Vagina (tissue), 2 donors: ENCODE measurements at regions not wholly inside any gene's neighbourhood (a gene's known extent, or its start where the extent isn't known, plus 50 kb on each side); places are given as distances from the start of the nearest gene placed in this dataset.

ENCODE experiments used
- POLR2A ChIP-seq, 2 donors: fragments of 450-650 bp; IDR thresholded peaks; one replicate each; pipeline ENCODE4 v1.6.1; 2017; ENCODE audit warnings: antibody characterized with exemption in 2 of 2, mild to moderate bottlenecking in 2 of 2, moderate library complexity in 2 of 2
- POLR2AphosphoS5 ChIP-seq, 2 donors: sonication (generic); formaldehyde crosslinking; IDR thresholded peaks; one replicate each; pipeline ENCODE4 v1.9.0; 2017; ENCODE audit warnings: antibody characterized with exemption in 2 of 2, mild to moderate bottlenecking in 2 of 2, low read depth in 1 of 2; ENCODE audit not compliant: insufficient read depth in 1 of 2
- TF ChIP-seq, protein P1 (sequence below), 3 experiments: fragments of 450-650 bp in 2 of 3; fragments of 200-600 bp in 1 of 3; sonication (generic) in 1 of 3; IDR thresholded peaks; one replicate each; pipeline ENCODE4 v1.5.1; 2017 to 2019; ENCODE audit warnings: antibody characterized with exemption in 3 of 3, mild to moderate bottlenecking in 2 of 3, moderate library complexity in 2 of 3

DNA sequence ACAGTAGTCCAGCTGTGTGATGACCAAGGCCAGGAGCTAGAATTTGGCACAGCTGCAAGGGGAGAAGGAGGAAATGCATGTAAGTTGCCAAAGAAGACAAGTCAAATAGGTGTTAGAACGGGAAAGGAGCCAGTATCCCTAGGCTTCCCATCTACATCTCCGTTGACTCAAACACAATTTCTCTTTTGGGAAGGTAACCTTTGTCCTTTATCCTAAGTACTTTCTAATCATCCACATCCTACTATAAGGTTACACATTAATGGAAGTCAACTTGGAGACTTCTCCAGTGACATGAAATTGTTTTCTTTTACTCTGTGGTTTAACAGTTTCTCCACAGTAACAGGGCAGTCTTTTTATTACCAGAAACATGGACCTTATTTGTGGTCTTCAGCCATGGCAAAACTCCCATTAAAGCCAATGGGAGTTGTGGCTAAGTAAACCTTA lies 620.0 kb downstream of the ANKRD50 start:
- TF ChIP-seq, protein P1, sequence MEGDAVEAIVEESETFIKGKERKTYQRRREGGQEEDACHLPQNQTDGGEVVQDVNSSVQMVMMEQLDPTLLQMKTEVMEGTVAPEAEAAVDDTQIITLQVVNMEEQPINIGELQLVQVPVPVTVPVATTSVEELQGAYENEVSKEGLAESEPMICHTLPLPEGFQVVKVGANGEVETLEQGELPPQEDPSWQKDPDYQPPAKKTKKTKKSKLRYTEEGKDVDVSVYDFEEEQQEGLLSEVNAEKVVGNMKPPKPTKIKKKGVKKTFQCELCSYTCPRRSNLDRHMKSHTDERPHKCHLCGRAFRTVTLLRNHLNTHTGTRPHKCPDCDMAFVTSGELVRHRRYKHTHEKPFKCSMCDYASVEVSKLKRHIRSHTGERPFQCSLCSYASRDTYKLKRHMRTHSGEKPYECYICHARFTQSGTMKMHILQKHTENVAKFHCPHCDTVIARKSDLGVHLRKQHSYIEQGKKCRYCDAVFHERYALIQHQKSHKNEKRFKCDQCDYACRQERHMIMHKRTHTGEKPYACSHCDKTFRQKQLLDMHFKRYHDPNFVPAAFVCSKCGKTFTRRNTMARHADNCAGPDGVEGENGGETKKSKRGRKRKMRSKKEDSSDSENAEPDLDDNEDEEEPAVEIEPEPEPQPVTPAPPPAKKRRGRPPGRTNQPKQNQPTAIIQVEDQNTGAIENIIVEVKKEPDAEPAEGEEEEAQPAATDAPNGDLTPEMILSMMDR (IDR thresholded peaks at IDR 0.05), result no peak
- TF ChIP-seq POLR2A (IDR thresholded peaks at IDR 0.05) (no peak), POLR2AphosphoS5 (IDR thresholded peaks at IDR 0.05; ENCODE audit: insufficient read depth in 1 of 2, low read depth in 1 of 2) (no peak)
